ENCODE measurements at regions not wholly inside any gene's neighbourhood (a gene's known extent, or its start where the extent isn't known, plus 50 kb on each side); places are given as distances from the start of the nearest gene placed in this dataset.
A peak's percentile ranks its signal among the peaks of the same experiment; 100 is the strongest.
"Not testable (repeated sequence)": the region's sequence is repeated elsewhere in the genome, so short reads cannot be mapped to it uniquely, and the experiment has no call there.

DNA sequence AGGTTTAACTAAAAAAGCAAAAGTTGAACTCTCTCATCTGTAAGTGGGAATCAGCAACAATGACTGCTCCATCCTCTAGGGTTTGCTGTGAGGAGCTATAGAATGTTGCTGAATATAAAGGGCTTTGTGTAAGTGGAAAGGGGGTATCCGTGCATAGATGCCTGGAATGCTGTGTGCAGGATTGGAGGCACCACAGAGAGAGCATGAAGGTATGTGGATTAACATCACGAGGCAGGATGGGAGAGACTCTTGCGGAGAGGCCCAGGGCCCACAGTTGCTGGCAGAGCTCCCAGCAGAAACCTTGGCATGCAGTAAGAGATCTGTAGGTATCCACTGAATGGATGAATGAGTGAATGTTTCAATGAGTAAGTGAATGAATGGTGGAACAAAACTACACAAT, 298.7 kb upstream of the DDI1 start:
- Histone ChIP-seq H3K4me2 (ENCODE audit: insufficient read depth, low read length) (no peak overlapping the region), H3K4me3 (replicated peaks in 1 of 3; ENCODE audit: insufficient read depth in 1 of 3, low read depth in 1 of 3, low read length in 3 of 3) (no peak overlapping the region), H3K27me3 (ENCODE audit: control insufficient read depth in 2 of 2, insufficient read depth in 2 of 2, low read length in 2 of 2) (no peaks in the 10 kb centered on the region), H3K9me1 (replicated peaks; ENCODE audit: control insufficient read depth, extremely low read depth, insufficient read depth, low read length) (no peaks in the 10 kb centered on the region), H3K9me3 (replicated peaks; ENCODE audit: control insufficient read depth, insufficient read depth, low read length) (no peaks in the 10 kb centered on the region), H3K36me3 (ENCODE audit: control insufficient read depth in 2 of 2, extremely low read depth in 1 of 2, insufficient read depth in 2 of 2, low read length in 2 of 2) (no peaks in the 10 kb centered on the region), H2AFZ (ENCODE audit: low read depth, low read length) (no peak overlapping the region), H4K20me1 (replicated peaks; ENCODE audit: control insufficient read depth, extremely low read depth, insufficient read depth, low read length) (no peaks in the 10 kb centered on the region), H3K4me1 (ENCODE audit: control insufficient read depth, extremely low read depth, insufficient read depth, low read length) (peaks cover 2% of the 10 kb centered on the region), H3K9ac (replicated peaks; ENCODE audit: extremely low read depth, insufficient read depth, low read length) (no peak overlapping the region), H3K79me2 (ENCODE audit: control insufficient read depth, insufficient read depth, low read length) (no peaks in the 10 kb centered on the region), H3K27ac (ENCODE audit: insufficient read depth, low read depth, low read length) (no peak overlapping the region)
- TF ChIP-seq FOS (IDR thresholded peaks at IDR 0.05; ENCODE audit: borderline replicate concordance, insufficient read depth, low read length) (no peak), POLR2AphosphoS5 (IDR thresholded peaks at IDR 0.05; ENCODE audit: insufficient read depth, low read depth, low read length) (no peak), CTCF (IDR thresholded peaks at IDR 0.05; ENCODE audit: extremely low read depth in 1 of 2, insufficient read depth in 1 of 2, low read depth in 1 of 2, low read length in 2 of 2) (no peak), GATA2 (IDR thresholded peaks at IDR 0.05; ENCODE audit: insufficient read depth, insufficient read length, low read depth, low read length) (no peak), MYC (IDR thresholded peaks at IDR 0.05; ENCODE audit: low read depth, low read length) (no peak), JUN (IDR thresholded peaks at IDR 0.05; ENCODE audit: borderline replicate concordance, insufficient read depth, insufficient read length, low read depth) (no peak), EZH2 (IDR thresholded peaks at IDR 0.05; ENCODE audit: borderline replicate concordance, low read depth, low read length, severe bottlenecking) (no peak), POLR2A (IDR thresholded peaks at IDR 0.05; ENCODE audit: low read depth, low read length) (no peak)
- TF ChIP-seq, protein P1, sequence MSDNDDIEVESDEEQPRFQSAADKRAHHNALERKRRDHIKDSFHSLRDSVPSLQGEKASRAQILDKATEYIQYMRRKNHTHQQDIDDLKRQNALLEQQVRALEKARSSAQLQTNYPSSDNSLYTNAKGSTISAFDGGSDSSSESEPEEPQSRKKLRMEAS (IDR thresholded peaks at IDR 0.05; ENCODE audit: insufficient read depth, insufficient read length): no peak
- dilution Hi-C loops (cut with MboI; ENCODE audit: extremely low pct_ligation_motif_present, low sequenced_read_pairs) (no loop called here), intact Hi-C loops (cut with micrococcal nuclease) (loop anchor here (5.0 kb wide), 1 partner anchor 170 kb away; no protein-coding TSS in a partner anchor)
- ChIA-PET CTCF (no interaction called here), POLR2A (no interaction called here)
- no peak for DNase-seq (ENCODE audit: low read depth, low spot score)
- FAIRE-seq: no peak
- BruUV-seq (replicated peaks): no TSS peak

DNA sequence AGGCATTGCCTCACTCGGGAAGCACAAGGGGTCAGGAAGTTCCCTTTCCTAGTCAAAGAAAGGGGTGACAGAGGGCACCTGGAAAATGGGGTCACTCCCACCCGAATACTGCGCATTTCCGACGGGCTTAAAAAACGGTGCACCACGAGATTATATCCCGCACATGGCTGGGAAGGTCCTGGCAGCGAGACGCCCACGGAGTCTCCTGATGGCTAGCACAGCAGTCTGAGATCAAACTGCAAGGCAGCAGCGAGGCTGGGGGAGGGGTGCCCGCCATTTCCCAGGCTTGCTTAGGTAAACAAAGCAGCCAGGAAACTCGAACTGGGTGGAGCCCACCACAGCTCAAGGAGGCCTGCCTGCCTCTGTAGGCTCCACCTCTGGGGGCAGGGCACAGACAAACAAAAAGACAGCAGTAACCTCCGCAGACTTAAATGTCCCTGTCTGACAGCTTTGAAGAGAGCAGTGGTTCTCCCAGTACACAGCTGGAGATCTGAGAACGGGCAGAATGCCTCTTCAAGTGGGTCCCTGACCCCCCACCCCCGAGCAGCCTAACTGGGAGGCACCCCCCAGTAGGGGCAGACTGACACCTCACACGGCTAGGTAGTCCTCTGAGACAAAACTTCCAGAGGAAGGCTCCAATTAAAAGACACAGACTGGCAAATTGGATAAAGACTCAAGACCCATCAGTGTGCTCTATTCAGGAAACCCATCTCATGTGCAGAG, 297.2 kb upstream of the DDI1 start:
- Histone ChIP-seq H2AFZ (ENCODE audit: low read depth, low read length) (peak overlapping the region; percentile 89), H3K4me3 (replicated peaks in 1 of 3; ENCODE audit: insufficient read depth in 1 of 3, low read depth in 1 of 3, low read length in 3 of 3) (peak overlapping the region in 1 of 3 experiments; percentile 23), H3K4me2 (ENCODE audit: insufficient read depth, low read length) (peak overlapping the region; percentile 36)
- H4K20me1 ChIP-seq (replicated peaks; ENCODE audit: control insufficient read depth, extremely low read depth, insufficient read depth, low read length); H3K27ac ChIP-seq (ENCODE audit: insufficient read depth, low read depth, low read length); H3K79me2 ChIP-seq (ENCODE audit: control insufficient read depth, insufficient read depth, low read length); BruUV-seq (replicated peaks); DNase-seq (ENCODE audit: low read depth, low spot score); dilution Hi-C loops (cut with MboI; ENCODE audit: extremely low pct_ligation_motif_present, low sequenced_read_pairs); H3K9me1 ChIP-seq (replicated peaks; ENCODE audit: control insufficient read depth, extremely low read depth, insufficient read depth, low read length); POLR2A ChIA-PET; H3K27me3 ChIP-seq (ENCODE audit: control insufficient read depth in 2 of 2, insufficient read depth in 2 of 2, low read length in 2 of 2); H3K36me3 ChIP-seq (ENCODE audit: control insufficient read depth in 2 of 2, extremely low read depth in 1 of 2, insufficient read depth in 2 of 2, low read length in 2 of 2); CTCF ChIA-PET; H3K9ac ChIP-seq (replicated peaks; ENCODE audit: extremely low read depth, insufficient read depth, low read length); H3K9me3 ChIP-seq (replicated peaks; ENCODE audit: control insufficient read depth, insufficient read depth, low read length); FAIRE-seq; H3K4me1 ChIP-seq (ENCODE audit: control insufficient read depth, extremely low read depth, insufficient read depth, low read length): not testable (repeated sequence)
- intact Hi-C loops (cut with micrococcal nuclease): loop anchor here (5.0 kb wide), 1 partner anchor 168 kb away; no protein-coding TSS in a partner anchor
